ENCODE measurements at regions not wholly inside any gene's neighbourhood (a gene's known extent, or its start where the extent isn't known, plus 50 kb on each side); places are given as distances from the start of the nearest gene placed in this dataset.

- Mint-ChIP-seq H3K27me3 (ENCODE audit: low read depth) (no peaks in the 10 kb centered on the region), H3K4me3 (no peak overlapping the region), H3K4me1 (ENCODE audit: low read depth) (no peaks in the 10 kb centered on the region), H3K27ac (no peak overlapping the region), H3K36me3 (ENCODE audit: low read depth) (no peaks in the 10 kb centered on the region), H3K9me3 (ENCODE audit: insufficient read depth) (no peaks in the 10 kb centered on the region)
- ChIA-PET POLR2A (no interaction called here), CTCF (no interaction called here)
- DNase-seq (no peak), ATAC-seq (no peak)
These were observed 196.8 kb downstream of the XPNPEP1 start for GRCh38 chr10:109726473-109726872.

GRCh38 chr10:109723305-109723704 is 200.0 kb downstream of the XPNPEP1 start:
- POLR2A ChIA-PET = no interaction called here
- no peak for DNase-seq
- no peaks in the 10 kb centered on the region for H3K9me3 Mint-ChIP-seq (ENCODE audit: insufficient read depth)
- H3K4me1 Mint-ChIP-seq (ENCODE audit: low read depth) = no peaks in the 10 kb centered on the region
- H3K4me3 Mint-ChIP-seq = no peak overlapping the region
- H3K27ac Mint-ChIP-seq = no peak overlapping the region
- no peak for ATAC-seq
- no peaks in the 10 kb centered on the region for H3K36me3 Mint-ChIP-seq (ENCODE audit: low read depth)
- H3K27me3 Mint-ChIP-seq (ENCODE audit: low read depth) = no peaks in the 10 kb centered on the region
- CTCF ChIA-PET = no interaction called here

GRCh38 chr10:109721453-109722064 is 201.8 kb downstream of the XPNPEP1 start:
- ChIA-PET CTCF (no interaction called here), POLR2A (no interaction called here)
- no peak overlapping the region for H3K27ac Mint-ChIP-seq
- no peaks in the 10 kb centered on the region for H3K27me3 Mint-ChIP-seq (ENCODE audit: low read depth)
- DNase-seq (no peak), ATAC-seq (no peak)
- H3K4me3 Mint-ChIP-seq = no peak overlapping the region
- no peaks in the 10 kb centered on the region for H3K36me3 Mint-ChIP-seq (ENCODE audit: low read depth)
- H3K4me1 Mint-ChIP-seq (ENCODE audit: low read depth) = no peaks in the 10 kb centered on the region
- no peaks in the 10 kb centered on the region for H3K9me3 Mint-ChIP-seq (ENCODE audit: insufficient read depth)

GRCh38 chr10:109706026-109706560 is 217.2 kb downstream of the XPNPEP1 start:
- H3K27me3 Mint-ChIP-seq (ENCODE audit: low read depth) = no peaks in the 10 kb centered on the region

GRCh38 chr10:109701633-109702215 is 221.6 kb downstream of the XPNPEP1 start:
- ATAC-seq (no peak), DNase-seq (no peak)
- Mint-ChIP-seq H3K27me3 (ENCODE audit: low read depth) (no peaks in the 10 kb centered on the region), H3K27ac (no peak overlapping the region), H3K4me3 (no peak overlapping the region), H3K36me3 (ENCODE audit: low read depth) (no peaks in the 10 kb centered on the region), H3K9me3 (ENCODE audit: insufficient read depth) (no peaks in the 10 kb centered on the region), H3K4me1 (ENCODE audit: low read depth) (no peaks in the 10 kb centered on the region)
- CTCF ChIA-PET = no interaction called here
- POLR2A ChIA-PET = no interaction called here

More at GRCh38 chr10:109706026-109706560, 217.2 kb downstream of the XPNPEP1 start:
- H3K36me3 Mint-ChIP-seq (ENCODE audit: low read depth) = no peaks in the 10 kb centered on the region
- ATAC-seq (no peak), DNase-seq (no peak)
- H3K4me1 Mint-ChIP-seq (ENCODE audit: low read depth) = no peaks in the 10 kb centered on the region
- H3K9me3 Mint-ChIP-seq (ENCODE audit: insufficient read depth) = no peaks in the 10 kb centered on the region
- H3K4me3 Mint-ChIP-seq = no peak overlapping the region
- ChIA-PET CTCF (no interaction called here), POLR2A (no interaction called here)
- H3K27ac Mint-ChIP-seq = no peak overlapping the region

- Mint-ChIP-seq H3K4me1 (ENCODE audit: low read depth) (no peaks in the 10 kb centered on the region), H3K27ac (no peak overlapping the region), H3K36me3 (ENCODE audit: low read depth) (no peaks in the 10 kb centered on the region), H3K9me3 (ENCODE audit: insufficient read depth) (no peaks in the 10 kb centered on the region), H3K4me3 (no peak overlapping the region), H3K27me3 (ENCODE audit: low read depth) (no peaks in the 10 kb centered on the region)
- no peak for DNase-seq
- ATAC-seq = no peak
- CTCF ChIA-PET = no interaction called here
- POLR2A ChIA-PET = no interaction called here
These were observed 224.2 kb downstream of the XPNPEP1 start for GRCh38 chr10:109698882-109699664.

- H3K4me1 Mint-ChIP-seq (ENCODE audit: low read depth) = no peaks in the 10 kb centered on the region
- ATAC-seq (no peak), DNase-seq (no peak)
- ChIA-PET CTCF (no interaction called here), POLR2A (no interaction called here)
- H3K9me3 Mint-ChIP-seq (ENCODE audit: insufficient read depth) = no peaks in the 10 kb centered on the region
- H3K27ac Mint-ChIP-seq = no peak overlapping the region
- no peak overlapping the region for H3K4me3 Mint-ChIP-seq
- H3K36me3 Mint-ChIP-seq (ENCODE audit: low read depth) = no peaks in the 10 kb centered on the region
- H3K27me3 Mint-ChIP-seq (ENCODE audit: low read depth) = no peaks in the 10 kb centered on the region
These were observed 225.2 kb downstream of the XPNPEP1 start for GRCh38 chr10:109698086-109698485.

- Mint-ChIP-seq H3K27ac (no peak overlapping the region), H3K9me3 (ENCODE audit: insufficient read depth) (no peaks in the 10 kb centered on the region), H3K4me1 (ENCODE audit: low read depth) (no peaks in the 10 kb centered on the region), H3K27me3 (ENCODE audit: low read depth) (no peaks in the 10 kb centered on the region), H3K36me3 (ENCODE audit: low read depth) (no peaks in the 10 kb centered on the region), H3K4me3 (no peak overlapping the region)
- ChIA-PET POLR2A (no interaction called here), CTCF (no interaction called here)
- ATAC-seq = no peak
- DNase-seq = no peak
These were observed 226.1 kb downstream of the XPNPEP1 start for GRCh38 chr10:109696981-109697775.

- H3K36me3 Mint-ChIP-seq (ENCODE audit: low read depth) = no peaks in the 10 kb centered on the region
- POLR2A ChIA-PET = no interaction called here
- no peak overlapping the region for H3K4me3 Mint-ChIP-seq
- no peaks in the 10 kb centered on the region for H3K27me3 Mint-ChIP-seq (ENCODE audit: low read depth)
- no peaks in the 10 kb centered on the region for H3K9me3 Mint-ChIP-seq (ENCODE audit: insufficient read depth)
- ATAC-seq = no peak
- CTCF ChIA-PET = no interaction called here
- H3K27ac Mint-ChIP-seq = no peak overlapping the region
- H3K4me1 Mint-ChIP-seq (ENCODE audit: low read depth) = no peaks in the 10 kb centered on the region
- DNase-seq = no peak
These were observed 226.8 kb downstream of the XPNPEP1 start for GRCh38 chr10:109696462-109696861.

- H3K9me3 Mint-ChIP-seq (ENCODE audit: insufficient read depth) = no peaks in the 10 kb centered on the region
- no peak overlapping the region for H3K4me3 Mint-ChIP-seq
- no peaks in the 10 kb centered on the region for H3K4me1 Mint-ChIP-seq (ENCODE audit: low read depth)
- no peaks in the 10 kb centered on the region for H3K27me3 Mint-ChIP-seq (ENCODE audit: low read depth)
- ChIA-PET POLR2A (no interaction called here), CTCF (no interaction called here)
- DNase-seq (no peak), ATAC-seq (no peak)
- H3K36me3 Mint-ChIP-seq (ENCODE audit: low read depth) = no peaks in the 10 kb centered on the region
- H3K27ac Mint-ChIP-seq = no peak overlapping the region
These were observed 227.3 kb downstream of the XPNPEP1 start for GRCh38 chr10:109695988-109696387.

- no peaks in the 10 kb centered on the region for H3K4me1 Mint-ChIP-seq (ENCODE audit: low read depth)
- no peak overlapping the region for H3K27ac Mint-ChIP-seq
- ATAC-seq = no peak
- no peak for DNase-seq
- CTCF ChIA-PET = no interaction called here
- no peaks in the 10 kb centered on the region for H3K9me3 Mint-ChIP-seq (ENCODE audit: insufficient read depth)
- H3K27me3 Mint-ChIP-seq (ENCODE audit: low read depth) = no peaks in the 10 kb centered on the region
- POLR2A ChIA-PET = no interaction called here
- no peaks in the 10 kb centered on the region for H3K36me3 Mint-ChIP-seq (ENCODE audit: low read depth)
- no peak overlapping the region for H3K4me3 Mint-ChIP-seq
These were observed 233.5 kb downstream of the XPNPEP1 start for GRCh38 chr10:109689785-109690184.

- Mint-ChIP-seq H3K9me3 (ENCODE audit: insufficient read depth) (no peaks in the 10 kb centered on the region), H3K27ac (no peak overlapping the region), H3K4me1 (ENCODE audit: low read depth) (no peaks in the 10 kb centered on the region), H3K27me3 (ENCODE audit: low read depth) (no peaks in the 10 kb centered on the region), H3K36me3 (ENCODE audit: low read depth) (no peaks in the 10 kb centered on the region), H3K4me3 (no peak overlapping the region)
- ATAC-seq (no peak), DNase-seq (no peak)
- POLR2A ChIA-PET = no interaction called here
- CTCF ChIA-PET = no interaction called here
These were observed 243.8 kb downstream of the XPNPEP1 start for GRCh38 chr10:109679478-109679877.

Data from activated CD8-positive, alpha-beta T cell treated with anti-CD3 and anti-CD28 coated beads, Interleukin-2, amount 10 ng/mL, durations not matched to agents 7 days and 5 days (primary cell).